Effector memory CD8-positive, alpha-beta T cell (primary cell): ENCODE measurements at regions not wholly inside any gene's neighbourhood (a gene's known extent, or its start where the extent isn't known, plus 50 kb on each side); places are given as distances from the start of the nearest gene placed in this dataset.
"Not testable (repeated sequence)": the region's sequence is repeated elsewhere in the genome, so short reads cannot be mapped to it uniquely, and the experiment has no call there.

Experiments
- ATAC-seq: fragments of 150-1000 bp; cut with Tn5 transposase; replicated peaks from 2 replicates; pipeline ENCODE4 v1.10.0; 2021; ENCODE audit warnings: mild to moderate bottlenecking, moderate library complexity
- DNase-seq, 3 experiments: peaks; one replicate each; pipeline ENCODE4 v3.0.0; 2021
- H3K27ac Mint-ChIP-seq, 2 donors: one replicate each; pipeline ENCODE4 v1.8.0; 2022; ENCODE audit warnings: mild to moderate bottlenecking in 2 of 2, mixed read lengths in 2 of 2, moderate library complexity in 2 of 2
- H3K27me3 Mint-ChIP-seq, 2 donors: one replicate each; pipeline ENCODE4 v1.8.0; 2022; ENCODE audit warnings: mixed read lengths in 2 of 2
- H3K36me3 Mint-ChIP-seq: one replicate; pipeline ENCODE4 v1.8.0; 2022; ENCODE audit warnings: mild to moderate bottlenecking, moderate library complexity, mixed read lengths; ENCODE audit not compliant: insufficient read depth
- H3K4me1 Mint-ChIP-seq, 2 donors: one replicate each; pipeline ENCODE4 v1.8.0; 2022; ENCODE audit warnings: low read depth in 2 of 2, mixed read lengths in 2 of 2
- H3K4me3 Mint-ChIP-seq, 2 donors: one replicate each; pipeline ENCODE4 v1.8.0; 2022; ENCODE audit warnings: mild to moderate bottlenecking in 2 of 2, mixed read lengths in 2 of 2, moderate library complexity in 2 of 2
- H3K9me3 Mint-ChIP-seq, 2 donors: one replicate each; pipeline ENCODE4 v1.8.0; 2022; ENCODE audit warnings: mixed read lengths in 2 of 2

- peaks cover 27 to 58% of the 10 kb centered on the region in 2 donors for H3K27me3 Mint-ChIP-seq
- H3K27ac Mint-ChIP-seq, ATAC-seq, H3K4me3 Mint-ChIP-seq, DNase-seq, H3K4me1 Mint-ChIP-seq, H3K9me3 Mint-ChIP-seq, H3K36me3 Mint-ChIP-seq: not testable (repeated sequence)
These were observed 92.3 kb upstream of the CCDC180 start for GRCh38 chr9:97215127-97215526.

DNA sequence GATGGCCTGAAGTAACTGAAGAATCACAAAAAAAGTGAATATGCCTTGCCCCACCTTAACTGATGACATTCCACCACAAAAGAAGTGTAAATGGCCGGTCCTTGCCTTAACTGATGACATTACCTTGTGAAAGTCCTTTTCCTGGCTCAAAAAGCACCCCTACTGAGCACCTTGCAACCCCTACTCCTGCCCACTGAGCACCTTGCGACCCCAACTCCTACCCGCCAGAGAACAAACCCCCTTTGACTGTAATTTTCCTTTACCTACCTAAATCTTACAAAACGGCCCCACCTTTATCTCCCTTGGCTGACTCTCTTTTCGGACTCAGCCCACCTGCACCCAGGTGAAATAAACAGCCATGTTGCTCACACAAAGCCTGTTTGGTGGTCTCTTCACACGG, 92.9 kb upstream of the CCDC180 start:
- H3K27me3 Mint-ChIP-seq, result peaks cover 21 to 52% of the 10 kb centered on the region in 2 donors
- not testable (repeated sequence) for ATAC-seq, DNase-seq, H3K36me3 Mint-ChIP-seq, H3K4me1 Mint-ChIP-seq, H3K4me3 Mint-ChIP-seq, H3K9me3 Mint-ChIP-seq, H3K27ac Mint-ChIP-seq

- not testable (repeated sequence) for H3K27ac Mint-ChIP-seq, H3K36me3 Mint-ChIP-seq, H3K9me3 Mint-ChIP-seq, H3K4me3 Mint-ChIP-seq, H3K4me1 Mint-ChIP-seq, DNase-seq, ATAC-seq, H3K27me3 Mint-ChIP-seq
These were observed 107.8 kb upstream of the CCDC180 start for GRCh38 chr9:97199683-97200082.

DNA sequence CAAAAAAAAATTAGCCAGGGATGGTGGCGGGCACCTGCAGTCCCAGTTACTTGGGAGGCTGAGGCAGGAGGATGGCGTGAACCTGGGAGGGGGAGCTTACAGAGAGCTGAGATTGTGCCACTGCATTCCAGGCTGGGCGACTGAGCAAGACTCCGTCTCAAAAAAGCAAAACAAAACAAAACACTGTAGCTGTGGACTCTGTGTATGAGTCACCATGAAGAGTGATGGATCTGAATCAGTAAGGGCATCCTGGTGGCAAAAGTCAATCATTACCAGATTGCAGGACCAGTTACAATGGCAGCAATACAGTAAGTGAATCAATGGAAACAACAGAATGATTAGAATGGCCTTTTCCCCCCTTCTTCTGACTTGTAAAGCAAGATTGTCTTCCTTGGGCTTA, 113.7 kb upstream of the CCDC180 start:
- H3K27ac Mint-ChIP-seq, H3K4me1 Mint-ChIP-seq: not testable (repeated sequence)

GRCh38 chr9:97188545-97188944, 118.9 kb upstream of the CCDC180 start:
- Mint-ChIP-seq H3K36me3 (peaks cover 3% of the 10 kb centered on the region), H3K27me3 (peaks cover 0 to 5% of the 10 kb centered on the region in 2 donors), H3K4me3 (no peak overlapping the region), H3K27ac (no peak overlapping the region), H3K9me3 (no peaks in the 10 kb centered on the region), H3K4me1 (no peaks in the 10 kb centered on the region)
- no peak for ATAC-seq
- DNase-seq, result no peak

More for the DNA sequence above, 113.7 kb upstream of the CCDC180 start:
- not testable (repeated sequence) for H3K4me3 Mint-ChIP-seq, ATAC-seq, H3K36me3 Mint-ChIP-seq, H3K9me3 Mint-ChIP-seq, DNase-seq
- H3K27me3 Mint-ChIP-seq, result peaks cover 0 to 10% of the 10 kb centered on the region in 2 donors

- not testable (repeated sequence) for H3K4me1 Mint-ChIP-seq, ATAC-seq, H3K9me3 Mint-ChIP-seq, H3K36me3 Mint-ChIP-seq, DNase-seq, H3K27me3 Mint-ChIP-seq, H3K4me3 Mint-ChIP-seq, H3K27ac Mint-ChIP-seq
These were observed 119.8 kb upstream of the CCDC180 start for GRCh38 chr9:97187706-97188105.

DNA sequence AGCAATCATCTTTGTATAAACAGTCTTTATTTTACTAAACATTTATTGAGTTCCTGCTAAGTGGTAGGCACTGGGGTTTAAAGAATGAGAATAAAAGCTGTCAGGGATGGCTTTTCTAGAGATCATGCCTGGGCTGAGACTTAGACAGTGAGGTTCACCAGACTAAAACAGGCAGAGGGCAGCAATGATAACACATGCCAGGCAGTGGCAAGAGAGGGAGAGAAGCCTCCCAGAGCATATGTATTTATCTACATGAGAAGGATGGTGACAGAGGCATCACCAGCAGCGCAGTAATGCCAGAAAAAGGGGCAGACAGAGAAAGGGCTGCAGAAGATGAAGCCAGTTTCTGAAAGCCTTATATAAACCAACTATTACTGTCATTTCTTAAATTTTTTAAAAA, 121.0 kb upstream of the CCDC180 start:
- no peak for ATAC-seq
- Mint-ChIP-seq H3K9me3 (no peaks in the 10 kb centered on the region), H3K4me3 (no peak overlapping the region), H3K27ac (no peak overlapping the region), H3K27me3 (peaks cover 0 to 5% of the 10 kb centered on the region in 2 donors), H3K36me3 (peaks cover 3% of the 10 kb centered on the region), H3K4me1 (no peaks in the 10 kb centered on the region)
- DNase-seq, result no peak

GRCh38 chr9:97182532-97182931, 124.9 kb upstream of the CCDC180 start:
- not testable (repeated sequence) for DNase-seq, H3K36me3 Mint-ChIP-seq, H3K27me3 Mint-ChIP-seq, H3K9me3 Mint-ChIP-seq, ATAC-seq, H3K27ac Mint-ChIP-seq, H3K4me1 Mint-ChIP-seq, H3K4me3 Mint-ChIP-seq

- H3K27ac Mint-ChIP-seq, result no peak overlapping the region
- H3K27me3 Mint-ChIP-seq, result peaks cover 0 to 5% of the 10 kb centered on the region in 2 donors
- H3K36me3 Mint-ChIP-seq, result no peaks in the 10 kb centered on the region
- no peak overlapping the region for H3K4me3 Mint-ChIP-seq
- no peaks in the 10 kb centered on the region for H3K4me1 Mint-ChIP-seq
- H3K9me3 Mint-ChIP-seq, result peaks cover 0 to under 1% of the 10 kb centered on the region in 2 donors
- ATAC-seq, result no peak
- no peak for DNase-seq
These were observed 127.8 kb upstream of the CCDC180 start for GRCh38 chr9:97179616-97180015.

DNA sequence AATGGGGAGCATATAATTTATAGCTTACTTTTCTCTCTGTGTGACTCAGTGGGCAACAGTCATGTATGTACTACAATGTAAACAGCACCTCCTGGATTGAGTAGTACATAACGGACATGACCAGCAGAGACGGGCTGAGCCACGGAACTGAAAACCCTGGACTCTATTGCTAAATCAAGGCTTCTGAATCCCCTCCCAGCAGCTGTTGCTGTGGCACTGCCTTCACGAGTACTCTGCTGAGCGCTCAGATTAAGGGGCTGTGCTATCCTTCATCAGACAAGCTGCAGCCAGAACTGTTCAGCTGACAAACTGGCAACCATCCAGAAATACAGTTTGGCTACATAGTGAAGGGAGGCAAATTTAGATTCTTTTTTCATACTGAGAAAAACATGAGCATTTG, 131.3 kb upstream of the CCDC180 start:
- Mint-ChIP-seq H3K9me3 (peaks cover 0 to 6% of the 10 kb centered on the region in 2 donors), H3K36me3 (no peaks in the 10 kb centered on the region), H3K27me3 (no peaks in the 10 kb centered on the region), H3K27ac (no peak overlapping the region), H3K4me3 (no peak overlapping the region), H3K4me1 (no peaks in the 10 kb centered on the region)
- no peak for DNase-seq
- ATAC-seq, result no peak

- not testable (repeated sequence) for H3K27ac Mint-ChIP-seq, H3K36me3 Mint-ChIP-seq, DNase-seq, H3K4me3 Mint-ChIP-seq, ATAC-seq, H3K27me3 Mint-ChIP-seq, H3K4me1 Mint-ChIP-seq, H3K9me3 Mint-ChIP-seq
These were observed 129.2 kb upstream of the CTSV start for GRCh38 chr9:97168174-97168573.

DNA sequence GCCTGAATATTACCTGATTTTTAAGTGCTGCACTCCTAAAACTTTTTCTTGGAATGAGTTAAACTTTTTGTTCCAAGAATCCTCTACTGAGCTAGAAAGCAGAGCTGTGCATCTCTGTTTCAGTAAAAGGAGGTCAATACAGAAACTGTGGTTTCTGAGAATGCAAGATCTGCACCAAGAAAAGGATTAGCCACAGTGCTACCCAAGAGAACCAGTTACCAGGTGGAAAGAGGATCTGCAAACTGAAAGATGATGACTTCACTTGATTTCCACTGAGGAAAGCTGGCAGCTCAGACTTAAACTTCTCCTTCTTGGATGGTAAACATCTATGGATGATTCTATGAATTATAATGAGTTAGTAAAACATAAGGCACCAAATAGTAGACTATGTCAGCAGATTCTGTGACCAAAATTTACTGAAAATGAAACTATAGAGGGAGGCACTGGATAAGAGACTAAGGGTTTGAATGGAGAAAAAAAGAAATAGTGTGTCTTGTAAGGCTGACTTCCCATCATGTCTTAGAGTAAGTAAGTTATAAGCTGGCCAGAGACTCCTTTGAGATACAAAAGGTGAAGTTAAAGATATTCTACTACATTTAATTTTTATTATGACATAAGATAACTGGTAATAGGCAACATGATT, 127.7 kb upstream of the CTSV start:
- not testable (repeated sequence) for H3K9me3 Mint-ChIP-seq, H3K4me1 Mint-ChIP-seq, H3K4me3 Mint-ChIP-seq, ATAC-seq, H3K27ac Mint-ChIP-seq, H3K36me3 Mint-ChIP-seq, DNase-seq, H3K27me3 Mint-ChIP-seq

GRCh38 chr9:97160255-97160654, 121.3 kb upstream of the CTSV start:
- Mint-ChIP-seq H3K4me1 (no peaks in the 10 kb centered on the region), H3K4me3 (no peak overlapping the region), H3K27me3 (no peaks in the 10 kb centered on the region), H3K36me3 (no peaks in the 10 kb centered on the region), H3K9me3 (no peaks in the 10 kb centered on the region), H3K27ac (no peak overlapping the region)
- no peak for ATAC-seq
- DNase-seq, result no peak

GRCh38 chr9:97158722-97159121, 119.8 kb upstream of the CTSV start:
- H3K4me1 Mint-ChIP-seq, ATAC-seq, H3K9me3 Mint-ChIP-seq, H3K36me3 Mint-ChIP-seq, H3K4me3 Mint-ChIP-seq, H3K27me3 Mint-ChIP-seq, H3K27ac Mint-ChIP-seq, DNase-seq: not testable (repeated sequence)

- not testable (repeated sequence) for H3K9me3 Mint-ChIP-seq, H3K4me3 Mint-ChIP-seq, H3K36me3 Mint-ChIP-seq, DNase-seq, H3K4me1 Mint-ChIP-seq, H3K27ac Mint-ChIP-seq, H3K27me3 Mint-ChIP-seq, ATAC-seq
These were observed 116.5 kb upstream of the CTSV start for GRCh38 chr9:97155441-97155840.
